Urothelium cell line (cell line): ENCODE measurements at regions not wholly inside any gene's neighbourhood (a gene's known extent, or its start where the extent isn't known, plus 50 kb on each side); places are given as distances from the start of the nearest gene placed in this dataset.

Source experiments
- DNase-seq: peaks from one replicate; pipeline ENCODE4 v3.0.0; 2011; ENCODE audit warnings: low spot score, mixed read lengths
- FAIRE-seq: peaks from 2 replicates; lab custom pipeline; 2011; peaks lifted over from hg19 to GRCh38; lab: Jason Lieb, UNC

DNA sequence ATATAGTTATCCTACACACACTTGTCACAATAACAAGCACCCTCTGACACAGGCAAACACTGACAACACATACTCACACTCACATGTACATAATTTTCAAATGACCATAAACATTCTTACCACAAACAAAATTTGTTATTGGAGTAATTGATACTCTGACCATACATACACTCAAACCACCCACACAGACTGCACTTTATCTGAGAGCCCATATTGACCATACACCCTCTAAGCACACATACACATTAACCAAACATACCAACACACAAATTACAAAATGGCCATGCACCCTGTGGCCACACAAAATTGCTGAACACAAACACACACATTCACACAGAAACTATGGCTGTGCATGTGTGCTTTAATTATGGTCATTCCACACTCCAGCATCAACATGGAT is 79.1 kb upstream of the FAM120A start:
- FAIRE-seq: no peak
- no peak for DNase-seq

DNA sequence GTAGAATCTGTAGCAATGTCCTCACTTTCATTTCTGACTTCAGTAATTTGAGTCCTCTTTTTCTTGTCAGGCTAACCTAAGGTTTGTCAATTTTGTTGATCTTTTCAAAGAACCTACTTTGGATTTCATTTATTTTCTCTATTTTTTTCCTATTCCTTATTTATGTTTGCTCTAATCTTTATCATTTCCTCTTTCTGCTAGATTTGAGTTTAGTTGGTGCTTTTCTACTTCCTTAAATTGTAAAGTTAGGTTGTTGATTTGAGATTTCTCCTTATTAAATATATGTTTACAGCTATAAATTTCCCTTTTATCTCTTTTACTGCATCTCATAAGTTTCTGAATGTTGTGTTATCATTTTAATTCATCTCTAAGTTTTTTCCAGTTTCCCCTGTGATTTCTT is 75.1 kb upstream of the FAM120A start:
- FAIRE-seq: no peak
- DNase-seq: no peak

DNA sequence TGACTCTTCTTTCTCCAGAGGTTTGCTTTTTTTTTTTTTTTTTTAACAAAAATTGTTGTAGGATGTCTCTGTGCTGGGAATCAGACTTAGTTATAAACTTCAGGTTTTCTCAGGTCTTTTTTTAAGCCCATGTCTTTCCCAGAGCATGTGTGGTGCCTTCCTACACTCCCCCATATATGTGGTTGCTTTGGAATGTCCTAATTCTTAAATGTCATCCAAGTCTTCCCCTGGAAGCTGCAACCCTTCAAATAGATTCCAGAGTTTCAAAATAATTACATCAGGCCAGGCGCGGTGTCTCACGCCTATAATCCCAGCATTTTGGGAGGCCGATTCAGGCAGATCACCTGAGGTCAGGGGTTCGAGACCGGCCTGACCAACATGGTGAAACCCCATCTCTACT is 73.2 kb upstream of the FAM120A start:
- DNase-seq: no peak
- FAIRE-seq: no peak

- DNase-seq: no peak
- FAIRE-seq: no peak
Observed at GRCh38 chr9:93379051-93379450, 72.4 kb upstream of the FAM120A start.

DNA sequence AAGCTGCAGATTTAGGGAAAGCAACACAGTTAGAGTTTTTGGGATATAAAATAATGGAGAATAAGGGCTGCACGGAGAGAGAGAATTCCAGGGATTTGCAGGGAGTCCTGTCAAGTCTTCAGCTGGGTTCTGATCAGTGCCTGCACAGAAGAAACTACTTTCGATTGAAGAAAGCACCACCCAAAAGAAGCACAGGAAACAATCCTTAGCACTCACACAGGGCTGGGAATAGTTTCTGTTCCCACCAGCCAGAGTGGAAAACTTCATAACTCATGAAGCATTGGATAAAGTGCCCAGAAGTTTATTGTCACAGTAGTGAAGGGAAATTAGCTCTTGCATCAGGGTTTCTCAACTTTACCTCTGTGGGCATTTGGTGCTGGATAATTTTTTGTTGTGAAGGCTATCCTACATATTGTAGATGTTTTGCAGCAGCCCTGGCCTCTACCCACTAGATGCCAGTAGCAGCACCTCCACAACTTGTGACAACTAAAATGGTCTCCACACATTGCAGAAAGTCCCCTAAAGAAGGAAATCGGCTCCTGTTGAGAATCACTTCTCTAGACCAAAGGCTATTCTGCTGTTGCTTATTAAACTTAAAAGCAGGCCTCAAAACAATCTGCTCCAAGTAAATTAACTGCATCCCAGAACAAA is 71.0 kb upstream of the FAM120A start:
- FAIRE-seq (no peak), DNase-seq (no peak)

GRCh38 chr9:93387791-93388190 is 63.7 kb upstream of the FAM120A start:
- FAIRE-seq (no peak), DNase-seq (no peak)

DNA sequence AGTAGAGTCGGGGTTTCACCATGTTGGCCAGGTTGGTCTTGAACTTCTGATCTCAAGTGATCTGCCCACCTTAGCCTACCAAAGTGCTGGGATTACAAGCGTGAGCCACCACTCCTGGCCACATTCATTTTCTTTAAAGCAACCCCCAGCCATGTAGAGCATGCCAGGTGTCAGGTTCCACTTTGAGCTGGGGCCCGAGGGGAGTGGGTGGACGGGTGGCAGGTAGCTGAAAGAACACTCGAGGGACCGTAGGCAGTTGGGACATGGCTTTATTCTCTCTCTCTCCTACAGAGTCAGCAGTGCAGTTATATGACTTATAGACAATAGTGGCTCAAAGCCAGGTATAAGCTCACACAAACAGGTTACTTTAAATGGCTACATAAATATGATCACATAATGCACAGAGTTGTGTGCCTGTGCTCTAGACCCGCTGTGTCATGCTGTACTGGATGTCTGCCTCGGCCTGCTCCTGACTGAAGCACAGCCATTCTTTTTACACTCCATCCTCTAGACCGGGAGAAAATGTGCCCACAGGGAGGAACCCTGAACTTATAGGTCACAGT is 60.5 kb upstream of the FAM120A start:
- no peak for FAIRE-seq

DNA sequence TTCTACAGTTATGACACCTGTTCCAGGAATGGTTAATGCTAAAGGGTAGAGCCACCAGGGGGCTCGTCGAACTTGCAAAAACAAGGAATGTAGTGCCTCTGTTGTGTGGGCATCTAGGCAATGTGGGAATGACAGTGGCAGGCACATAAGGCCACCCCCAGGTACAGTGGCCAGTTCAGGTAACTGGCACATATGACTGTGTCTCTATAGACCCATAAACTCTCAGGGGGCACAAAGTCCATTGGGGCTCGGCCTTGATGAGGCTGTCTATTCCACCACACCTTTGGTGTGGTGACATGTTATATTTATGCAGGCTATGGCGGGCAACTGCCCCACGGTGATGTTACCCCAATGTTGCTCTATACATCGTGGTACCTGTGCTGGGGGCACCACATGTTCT is 59.6 kb upstream of the FAM120A start:
- FAIRE-seq (no peak), DNase-seq (no peak)

More for the DNA sequence above, 60.5 kb upstream of the FAM120A start:
- no peak for DNase-seq

DNA sequence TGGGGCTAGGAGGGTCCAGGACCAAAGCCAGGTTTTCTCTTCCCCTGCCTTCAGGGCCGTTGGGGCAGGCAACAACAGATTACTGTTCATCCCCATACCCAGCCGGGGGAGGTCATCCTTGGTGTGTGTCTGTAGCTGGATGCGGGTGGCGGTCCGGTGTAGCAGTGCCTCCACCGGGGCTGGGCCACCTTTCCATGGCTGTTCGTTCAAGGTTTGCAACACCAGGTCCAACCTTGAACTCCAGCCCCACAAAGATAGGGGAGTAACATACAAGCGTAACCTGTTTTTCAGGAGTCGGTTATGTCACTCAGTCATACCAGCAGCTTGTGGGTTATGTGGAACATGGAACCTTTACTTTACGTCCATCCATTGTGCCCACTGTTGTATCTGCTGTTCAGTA is 58.5 kb upstream of the FAM120A start:
- no peak for DNase-seq
- peak; percentile 13 for FAIRE-seq
